ENCODE measurements at regions not wholly inside any gene's neighbourhood (a gene's known extent, or its start where the extent isn't known, plus 50 kb on each side); places are given as distances from the start of the nearest gene placed in this dataset.

DNA sequence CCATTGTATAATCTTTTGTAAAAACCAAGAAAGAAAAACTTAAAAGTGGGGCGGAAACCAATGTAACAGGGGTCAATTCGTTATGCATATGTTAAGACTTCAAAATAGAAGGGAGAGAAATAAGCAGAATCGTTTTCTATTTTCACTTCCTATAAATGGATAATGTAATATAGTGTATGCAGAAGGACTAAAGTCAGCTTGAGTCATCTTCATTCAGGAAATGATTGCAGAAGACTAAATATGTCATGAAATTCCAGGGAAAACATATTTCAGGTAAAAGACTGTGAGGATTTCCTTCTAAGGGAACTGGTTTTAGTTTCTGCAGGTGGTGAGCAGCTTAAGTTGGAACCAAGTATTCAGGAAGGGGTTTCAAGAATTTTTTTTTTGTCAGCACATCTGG, 753.3 kb downstream of the IRX1 start:
- H3K9me3 Mint-ChIP-seq = peaks cover 5 to 7% of the 10 kb centered on the region in 2 experiments; a peak in 4 of 5 replicates
- H3K27ac Mint-ChIP-seq = no peak overlapping the region
- TF ChIP-seq, protein P1, sequence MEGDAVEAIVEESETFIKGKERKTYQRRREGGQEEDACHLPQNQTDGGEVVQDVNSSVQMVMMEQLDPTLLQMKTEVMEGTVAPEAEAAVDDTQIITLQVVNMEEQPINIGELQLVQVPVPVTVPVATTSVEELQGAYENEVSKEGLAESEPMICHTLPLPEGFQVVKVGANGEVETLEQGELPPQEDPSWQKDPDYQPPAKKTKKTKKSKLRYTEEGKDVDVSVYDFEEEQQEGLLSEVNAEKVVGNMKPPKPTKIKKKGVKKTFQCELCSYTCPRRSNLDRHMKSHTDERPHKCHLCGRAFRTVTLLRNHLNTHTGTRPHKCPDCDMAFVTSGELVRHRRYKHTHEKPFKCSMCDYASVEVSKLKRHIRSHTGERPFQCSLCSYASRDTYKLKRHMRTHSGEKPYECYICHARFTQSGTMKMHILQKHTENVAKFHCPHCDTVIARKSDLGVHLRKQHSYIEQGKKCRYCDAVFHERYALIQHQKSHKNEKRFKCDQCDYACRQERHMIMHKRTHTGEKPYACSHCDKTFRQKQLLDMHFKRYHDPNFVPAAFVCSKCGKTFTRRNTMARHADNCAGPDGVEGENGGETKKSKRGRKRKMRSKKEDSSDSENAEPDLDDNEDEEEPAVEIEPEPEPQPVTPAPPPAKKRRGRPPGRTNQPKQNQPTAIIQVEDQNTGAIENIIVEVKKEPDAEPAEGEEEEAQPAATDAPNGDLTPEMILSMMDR (conservative IDR thresholded peaks at IDR 0.05) = no peak

More for the DNA sequence above, 753.3 kb downstream of the IRX1 start:
- Histone ChIP-seq H3K18ac (ENCODE audit: insufficient read length, low read depth, low read length) (no peak overlapping the region), H3K79me1 (ENCODE audit: insufficient read depth, low read depth, low read length, poor library complexity, severe bottlenecking) (no peaks in the 10 kb centered on the region), H2BK120ac (ENCODE audit: low read depth, low read length, poor library complexity, severe bottlenecking) (no peak overlapping the region), H2AK5ac (ENCODE audit: insufficient read length, low read length) (no peak overlapping the region), H2BK12ac (ENCODE audit: insufficient read length, low read depth, low read length) (no peak overlapping the region), H2AFZ (ENCODE audit: low read length) (no peak overlapping the region), H2BK20ac (ENCODE audit: low read depth, low read length, poor library complexity, severe bottlenecking) (no peak overlapping the region), H3K56ac (ENCODE audit: insufficient read length, low read depth, low read length) (no peak overlapping the region), H3T11ph (ENCODE audit: low read length) (no peak overlapping the region), H3K4me1 (ENCODE audit: insufficient read depth, low read length) (no peaks in the 10 kb centered on the region), H3K27ac (ENCODE audit: insufficient read length, low read depth, low read length) (no peak overlapping the region), H3K9ac (ENCODE audit: extremely low read depth, insufficient read length, low read length) (no peak overlapping the region), H4K5ac (ENCODE audit: insufficient read length, low read depth, low read length) (no peak overlapping the region), H2BK5ac (ENCODE audit: insufficient read length, low read length) (no peak overlapping the region), H2BK15ac (ENCODE audit: low read depth, low read length) (no peak overlapping the region), H4K8ac (replicated peaks; ENCODE audit: insufficient read length, low read depth, low read length) (no peak overlapping the region), H3K79me2 (ENCODE audit: insufficient read depth, low read length) (no peaks in the 10 kb centered on the region), H3K23ac (ENCODE audit: insufficient read length, low read depth, low read length) (no peak overlapping the region), H3K14ac (ENCODE audit: insufficient read depth, low read length) (no peak overlapping the region), H3K4me2 (ENCODE audit: insufficient read depth, insufficient read length, low read length) (no peak overlapping the region), H4K91ac (ENCODE audit: insufficient read length, low read depth, low read length) (no peak overlapping the region), H3K9me3 (ENCODE audit: control insufficient read depth, low read depth, low read length) (no peaks in the 10 kb centered on the region), H3K4ac (ENCODE audit: low read depth, low read length) (no peak overlapping the region), H3K27me3 (ENCODE audit: insufficient read depth, low read length) (no peaks in the 10 kb centered on the region), H3K23me2 (ENCODE audit: insufficient read length, low read depth, low read length, poor library complexity, severe bottlenecking) (no peaks in the 10 kb centered on the region), H4K20me1 (ENCODE audit: control insufficient read depth, insufficient read depth, insufficient read length) (no peaks in the 10 kb centered on the region)
- no peak for DNase-seq
- Mint-ChIP-seq H3K27me3 (ENCODE audit: low read depth) (no peaks in the 10 kb centered on the region), H3K36me3 (ENCODE audit: insufficient read depth in 1 of 3, low read depth in 3 of 3) (peaks cover 0 to 4% (median 4%) of the 10 kb centered on the region in 3 experiments; a peak in 3 of 7 replicates), H3K4me1 (no peaks in the 10 kb centered on the region), H3K4me3 (no peak overlapping the region)
- no CpG with 5 or more reads among the region's 3 CpGs for WGBS (ENCODE audit: extremely low coverage, insufficient read length, low lambda C conversion rate)

Measured in H9 (cell line).